ENCODE measurements at regions not wholly inside any gene's neighbourhood (a gene's known extent, or its start where the extent isn't known, plus 50 kb on each side); places are given as distances from the start of the nearest gene placed in this dataset.

- Mint-ChIP-seq H3K9me3 (ENCODE audit: low read depth) (no peaks in the 10 kb centered on the region), H3K27me3 (ENCODE audit: low read depth) (peaks cover 43% of the 10 kb centered on the region), H3K4me1 (ENCODE audit: low read depth) (no peaks in the 10 kb centered on the region), H3K27ac (ENCODE audit: unreplicated experiment) (no peak overlapping the region), H3K4me3 (ENCODE audit: unreplicated experiment) (no peak overlapping the region), H3K36me3 (ENCODE audit: low read depth) (no peaks in the 10 kb centered on the region)
- no peak for TF ChIP-seq CTCF (IDR thresholded peaks at IDR 0.05)
- no peak for DNase-seq (ENCODE audit: low spot score)
Measured at GRCh38 chr1:29900712-29901111, 664.4 kb downstream of the PTPRU start.

GRCh38 chr1:29900104-29900679 lies 663.9 kb downstream of the PTPRU start:
- Mint-ChIP-seq H3K4me1 (ENCODE audit: low read depth) (no peaks in the 10 kb centered on the region), H3K27ac (ENCODE audit: unreplicated experiment) (no peak overlapping the region), H3K27me3 (ENCODE audit: low read depth) (peaks cover 46% of the 10 kb centered on the region), H3K4me3 (ENCODE audit: unreplicated experiment) (no peak overlapping the region), H3K9me3 (ENCODE audit: low read depth) (no peaks in the 10 kb centered on the region), H3K36me3 (ENCODE audit: low read depth) (no peaks in the 10 kb centered on the region)
- DNase-seq (ENCODE audit: low spot score), result no peak
- no peak for TF ChIP-seq CTCF (IDR thresholded peaks at IDR 0.05)

GRCh38 chr1:29896791-29897714 lies 660.7 kb downstream of the PTPRU start:
- no peak for TF ChIP-seq CTCF (IDR thresholded peaks at IDR 0.05)
- no peak for DNase-seq (ENCODE audit: low spot score)
- no peaks in the 10 kb centered on the region for H3K9me3 Mint-ChIP-seq (ENCODE audit: low read depth)
- no peak overlapping the region for H3K4me3 Mint-ChIP-seq (ENCODE audit: unreplicated experiment)
- H3K27ac Mint-ChIP-seq (ENCODE audit: unreplicated experiment), result no peak overlapping the region
- H3K4me1 Mint-ChIP-seq (ENCODE audit: low read depth), result no peaks in the 10 kb centered on the region
- H3K36me3 Mint-ChIP-seq (ENCODE audit: low read depth), result no peaks in the 10 kb centered on the region
- H3K27me3 Mint-ChIP-seq (ENCODE audit: low read depth), result peaks cover 56% of the 10 kb centered on the region

DNA sequence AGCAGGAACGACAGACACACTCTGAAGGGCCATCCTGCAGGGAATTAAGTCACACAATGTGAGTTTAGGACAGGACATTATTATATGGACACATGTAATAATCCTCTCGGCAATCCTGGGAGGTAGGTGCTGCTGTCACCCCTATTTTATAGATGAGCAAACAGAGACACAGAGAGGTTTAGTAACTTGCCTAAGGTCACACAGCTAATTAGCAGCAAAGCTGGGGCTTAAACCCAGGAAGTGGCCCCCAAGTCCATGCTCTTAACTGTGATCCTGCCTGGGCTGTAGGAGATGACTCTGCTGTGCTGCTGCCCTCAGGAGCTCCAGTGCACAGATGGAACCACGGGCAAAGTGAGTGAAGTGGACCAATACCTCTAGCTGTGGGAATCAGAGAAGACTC lies 660.0 kb downstream of the PTPRU start:
- no peak for TF ChIP-seq CTCF (IDR thresholded peaks at IDR 0.05)
- Mint-ChIP-seq H3K4me3 (ENCODE audit: unreplicated experiment) (no peak overlapping the region), H3K9me3 (ENCODE audit: low read depth) (no peaks in the 10 kb centered on the region), H3K27ac (ENCODE audit: unreplicated experiment) (no peak overlapping the region), H3K36me3 (ENCODE audit: low read depth) (no peaks in the 10 kb centered on the region), H3K27me3 (ENCODE audit: low read depth) (peaks cover 57% of the 10 kb centered on the region), H3K4me1 (ENCODE audit: low read depth) (no peaks in the 10 kb centered on the region)
- DNase-seq (ENCODE audit: low spot score), result no peak

- no peaks in the 10 kb centered on the region for H3K9me3 Mint-ChIP-seq (ENCODE audit: low read depth)
- H3K27ac Mint-ChIP-seq (ENCODE audit: unreplicated experiment), result no peak overlapping the region
- no peak for TF ChIP-seq CTCF (IDR thresholded peaks at IDR 0.05)
- H3K4me3 Mint-ChIP-seq (ENCODE audit: unreplicated experiment), result no peak overlapping the region
- no peaks in the 10 kb centered on the region for H3K36me3 Mint-ChIP-seq (ENCODE audit: low read depth)
- no peaks in the 10 kb centered on the region for H3K4me1 Mint-ChIP-seq (ENCODE audit: low read depth)
- no peak for DNase-seq (ENCODE audit: low spot score)
- H3K27me3 Mint-ChIP-seq (ENCODE audit: low read depth), result peaks cover 60% of the 10 kb centered on the region
Measured at GRCh38 chr1:29895201-29895600, 658.9 kb downstream of the PTPRU start.
